Stomach (tissue), 4 donors: ENCODE measurements at regions not wholly inside any gene's neighbourhood (a gene's known extent, or its start where the extent isn't known, plus 50 kb on each side); places are given as distances from the start of the nearest gene placed in this dataset.

Source experiments
- CTCF ChIP-seq, 7 experiments: fragments of 450-650 bp in 4 of 7; fragments of 200-600 bp in 3 of 7; sonication (generic) in 3 of 7; IDR thresholded peaks; one replicate each; pipeline ENCODE4 v1.5.1; 2016 to 2019; ENCODE audit warnings: antibody characterized with exemption in 7 of 7, control low read depth in 2 of 7, mild to moderate bottlenecking in 1 of 7
- EP300 ChIP-seq: sonication (generic); formaldehyde crosslinking; IDR thresholded peaks from one replicate; pipeline ENCODE4 v1.6.1; 2017; ENCODE audit warnings: antibody characterized with exemption

GRCh38 chr2:208794288-208794975, 387.8 kb downstream of the PTH2R start:
- TF ChIP-seq CTCF (IDR thresholded peaks at IDR 0.05) = no peak
- no peak for TF ChIP-seq EP300
